Suppressor macrophage treated with lipopolysaccharide for 1 hour (primary cell): ENCODE measurements at regions not wholly inside any gene's neighbourhood (a gene's known extent, or its start where the extent isn't known, plus 50 kb on each side); places are given as distances from the start of the nearest gene placed in this dataset.

Experiments used
- DNase-seq, 3 donors: peaks; one replicate each; pipeline ENCODE4 v3.0.0-alpha.2; 2020 to 2022

GRCh38 chr1:25080294-25081209 lies 150.5 kb upstream of the RUNX3 start:
- peak; percentile 64 to 72 (median 66) for DNase-seq

DNA sequence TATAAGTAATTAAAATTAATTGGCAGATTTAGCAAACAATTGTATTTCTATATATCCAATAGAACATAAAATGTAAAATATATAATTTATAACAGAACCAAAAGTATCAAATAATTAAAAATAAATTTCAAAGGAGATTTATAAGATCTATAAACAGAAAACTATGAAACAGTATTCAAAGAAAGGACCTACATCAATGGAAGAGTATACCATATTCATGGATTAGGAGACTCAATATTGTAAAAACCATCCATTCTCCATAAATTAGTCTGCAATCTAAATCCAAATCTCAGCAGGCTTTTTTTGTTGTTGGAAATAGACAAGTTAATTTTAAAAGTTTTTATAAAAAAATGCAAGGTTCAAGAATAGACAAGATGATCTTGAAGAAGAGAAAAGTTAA lies 149.0 kb upstream of the RUNX3 start:
- DNase-seq = no peak

DNA sequence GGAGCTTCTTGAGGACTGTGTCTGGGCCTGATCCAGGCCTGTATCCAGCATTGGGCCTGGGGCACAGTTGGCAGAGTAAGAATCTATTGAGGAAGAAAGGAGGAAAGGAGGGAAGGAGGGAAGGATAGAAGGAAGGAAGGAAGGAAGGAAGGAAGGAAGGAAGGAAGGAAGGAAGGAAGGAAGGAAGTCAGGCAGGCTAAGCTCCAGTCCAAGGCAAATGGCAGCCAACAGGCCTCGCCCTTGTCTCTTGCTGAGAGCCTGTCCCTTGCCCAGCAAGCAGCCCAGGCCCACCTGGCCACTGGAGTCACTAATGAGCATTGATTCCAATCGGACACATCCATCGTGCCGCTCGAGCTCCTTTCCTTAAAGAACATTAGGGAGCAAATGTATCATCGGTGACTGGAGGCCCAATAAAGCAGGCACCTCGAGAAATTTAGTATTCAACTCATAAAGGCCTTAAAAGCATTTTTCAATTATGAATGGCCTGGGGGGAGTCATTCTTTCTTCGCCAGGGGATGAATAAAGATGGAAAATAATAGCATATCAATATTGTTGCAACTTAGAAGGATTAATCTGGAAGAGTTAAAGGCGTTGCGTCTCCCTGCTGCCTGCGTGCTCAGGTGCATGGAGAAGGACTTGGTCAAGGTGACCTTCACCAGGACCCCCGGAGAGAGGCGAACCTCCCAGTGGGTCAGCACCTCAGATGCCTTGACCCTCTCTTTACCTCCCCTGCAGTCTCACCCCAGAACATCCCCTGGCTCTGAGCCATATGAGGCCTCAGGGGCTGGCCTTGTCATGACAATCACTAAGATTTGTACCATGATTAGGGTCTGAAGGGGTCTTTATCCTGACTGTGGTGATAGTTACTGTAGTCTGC lies 144.5 kb upstream of the RUNX3 start:
- no peak for DNase-seq

DNA sequence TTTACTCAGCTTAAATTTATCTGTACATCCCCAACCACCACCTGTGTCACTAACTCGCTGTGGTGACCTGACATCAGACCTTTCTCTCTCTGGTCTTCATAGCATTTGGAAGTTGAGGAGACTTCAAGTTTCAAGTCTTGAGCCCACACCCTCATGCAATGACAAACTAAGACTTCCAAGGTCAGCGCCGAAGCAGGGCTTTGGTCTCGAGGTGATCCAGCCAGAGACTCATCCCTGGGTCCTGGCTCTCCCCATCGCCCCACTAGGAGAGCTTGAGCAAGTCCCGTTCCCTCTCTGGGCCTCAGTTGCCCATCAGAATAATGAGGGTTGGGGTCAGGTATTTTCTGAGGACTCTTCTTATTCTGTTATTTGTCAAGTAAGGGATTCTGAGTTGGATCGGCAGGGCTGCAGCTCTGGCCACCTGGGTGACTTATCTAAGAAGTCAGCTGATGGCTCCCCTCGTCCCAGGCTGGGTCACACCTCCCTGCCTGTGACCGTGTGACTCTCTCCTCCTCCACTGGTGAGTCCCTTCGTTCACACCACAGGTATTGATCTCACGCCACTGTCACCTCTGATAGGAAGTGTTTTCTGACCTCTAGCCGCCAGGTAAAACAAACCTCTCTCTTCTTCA lies 143.7 kb upstream of the RUNX3 start:
- no peak for DNase-seq

- no peak for DNase-seq
Measured at GRCh38 chr1:25072461-25072860, 142.4 kb upstream of the RUNX3 start.

DNA sequence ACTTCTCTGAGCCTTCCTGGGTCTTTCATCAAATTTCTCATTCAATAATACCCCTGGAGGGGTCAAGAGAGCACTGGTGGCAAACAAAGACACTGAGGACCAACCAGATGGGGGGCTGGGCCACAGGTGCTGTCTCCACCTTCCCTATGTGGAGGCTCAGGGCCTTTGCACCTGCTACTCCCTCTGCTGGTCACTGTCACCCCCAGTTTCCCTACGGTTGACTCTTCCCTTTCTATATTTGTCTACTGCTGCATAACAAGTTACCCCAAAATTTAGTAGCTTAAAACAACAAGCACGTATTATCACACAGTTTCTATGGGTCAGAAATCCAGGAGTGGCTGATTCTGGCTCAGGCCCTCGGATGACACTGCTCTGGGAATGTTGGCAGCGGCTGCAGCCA lies 138.8 kb upstream of the RUNX3 start:
- no peak for DNase-seq

- DNase-seq = no peak
Measured at GRCh38 chr1:25068316-25068715, 138.2 kb upstream of the RUNX3 start.

DNA sequence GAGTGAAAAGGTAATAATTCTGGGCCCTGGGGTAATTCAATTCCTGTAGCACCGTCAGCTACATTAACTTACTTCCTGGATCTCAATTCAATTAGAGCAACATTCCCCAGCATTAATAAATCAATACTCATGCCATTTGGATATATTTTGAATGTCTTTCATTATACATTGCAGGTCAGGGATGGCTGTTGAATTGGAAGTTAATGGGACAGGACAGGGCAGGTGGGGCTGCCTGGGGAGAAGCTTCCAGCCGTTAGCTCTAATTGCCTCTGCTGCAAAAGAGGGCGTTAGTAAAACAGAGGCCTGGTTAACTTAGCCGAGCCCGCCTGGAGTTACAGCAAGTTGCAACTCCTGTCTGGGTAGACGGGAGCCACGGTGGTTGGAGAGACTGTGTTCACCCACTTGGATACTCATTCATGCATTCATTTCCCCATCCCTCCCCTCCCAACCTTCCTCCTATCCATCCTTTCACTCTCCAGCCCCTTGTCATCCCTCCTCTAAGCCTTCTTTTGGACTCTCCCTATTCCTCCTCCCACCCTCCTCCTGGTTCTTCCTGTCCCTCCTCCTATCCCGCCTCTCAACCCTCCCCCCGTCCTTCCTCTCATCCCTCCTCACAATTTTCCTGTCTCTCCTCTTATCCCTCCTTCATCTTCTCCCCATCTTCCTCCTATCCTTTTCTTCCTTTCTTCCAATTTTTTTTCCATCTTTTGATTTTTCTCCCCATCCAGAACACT lies 137.6 kb upstream of the RUNX3 start:
- DNase-seq = no peak

DNA sequence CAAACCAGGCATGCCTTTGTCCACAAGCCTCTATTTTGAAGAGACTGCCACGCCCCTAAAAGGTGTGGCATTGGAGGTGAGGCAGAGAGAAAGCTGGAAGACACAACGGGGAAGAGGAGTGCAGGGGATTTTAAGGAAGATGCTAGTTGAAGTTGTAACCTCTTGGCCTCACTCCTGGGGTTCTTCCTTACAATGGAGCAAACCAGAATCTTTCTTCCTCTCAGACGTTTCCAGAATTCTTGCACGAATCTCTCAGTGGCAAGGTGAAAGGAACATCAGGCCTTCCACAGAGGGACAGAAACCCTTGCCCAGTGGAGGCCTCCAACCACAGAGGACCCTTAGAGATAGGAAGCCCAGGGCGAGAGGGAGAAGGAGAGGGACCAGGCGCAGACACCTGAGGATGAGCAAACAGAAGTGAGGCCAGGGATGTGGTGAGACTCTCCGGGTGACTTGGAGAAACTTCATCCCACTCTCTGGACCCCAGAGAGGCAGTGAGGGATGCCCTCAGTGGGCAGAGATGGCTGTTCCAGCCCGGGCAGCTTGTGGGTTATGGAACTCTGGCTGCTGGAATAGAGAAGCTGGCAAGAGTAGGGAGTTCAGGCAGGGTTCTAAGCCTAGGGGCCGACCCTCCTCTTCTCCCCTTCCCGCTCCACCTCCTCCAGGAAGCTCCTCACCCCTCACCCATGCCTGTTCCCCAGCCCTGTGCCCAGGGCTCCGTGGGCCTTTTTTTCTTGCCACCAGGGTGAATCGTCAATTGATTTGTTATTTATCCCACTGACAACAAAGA lies 136.8 kb upstream of the RUNX3 start:
- DNase-seq = no peak

DNA sequence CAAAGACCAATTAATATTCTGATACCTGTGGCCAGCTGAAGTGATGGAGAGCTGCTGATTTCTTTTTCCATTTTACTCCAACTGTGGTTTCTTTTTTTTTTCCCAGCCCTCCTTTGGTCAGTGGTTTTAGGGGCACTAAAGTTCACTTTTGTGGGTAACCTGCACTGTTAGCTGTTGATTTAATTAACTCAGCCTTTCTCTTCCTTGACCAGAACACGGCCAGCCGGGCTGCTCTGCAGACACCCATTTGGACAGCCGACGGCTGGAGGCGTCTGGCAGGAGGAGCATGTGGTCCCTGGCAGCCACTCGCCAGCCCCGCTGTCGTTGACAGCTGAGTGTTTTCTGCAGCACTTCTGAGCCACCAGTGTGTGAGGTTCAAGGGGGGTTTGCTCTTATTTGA lies 136.2 kb upstream of the RUNX3 start:
- DNase-seq = no peak

GRCh38 chr1:25065795-25066238 lies 135.7 kb upstream of the RUNX3 start:
- no peak for DNase-seq

- DNase-seq = no peak
Measured at GRCh38 chr1:25065321-25065721, 135.2 kb upstream of the RUNX3 start.

- DNase-seq = peak; percentile 50 to 61 (median 58)
Measured at GRCh38 chr1:25064465-25065240, 134.6 kb upstream of the RUNX3 start.

GRCh38 chr1:25063591-25064416 lies 133.7 kb upstream of the RUNX3 start:
- DNase-seq = no peak

GRCh38 chr1:25062621-25063255 lies 132.7 kb upstream of the RUNX3 start:
- DNase-seq = no peak

- DNase-seq = no peak
Measured at GRCh38 chr1:25061261-25061995, 131.4 kb upstream of the RUNX3 start.

- no peak for DNase-seq
Measured at GRCh38 chr1:25057188-25057587, 127.1 kb upstream of the RUNX3 start.

DNA sequence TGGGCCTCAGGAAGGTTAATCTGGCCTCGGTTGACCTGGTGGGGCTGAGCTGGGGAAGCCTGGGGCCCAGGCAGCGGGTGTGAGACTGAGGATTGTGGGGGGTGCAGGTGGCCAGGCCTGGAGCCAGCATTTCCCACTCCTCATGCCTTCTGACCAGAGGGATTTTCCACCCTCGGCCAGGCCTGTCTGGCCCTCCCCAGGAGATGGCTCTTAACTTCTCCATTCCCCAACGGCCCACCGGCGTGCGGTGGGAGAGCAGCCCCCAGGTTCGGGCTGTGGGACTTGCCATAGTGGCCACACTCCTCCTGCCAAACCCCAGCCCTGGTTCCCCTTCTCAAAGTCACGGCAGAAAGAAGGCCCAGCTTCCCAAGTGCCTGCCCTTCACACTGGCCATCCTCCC lies 126.5 kb upstream of the RUNX3 start:
- DNase-seq = no peak

DNA sequence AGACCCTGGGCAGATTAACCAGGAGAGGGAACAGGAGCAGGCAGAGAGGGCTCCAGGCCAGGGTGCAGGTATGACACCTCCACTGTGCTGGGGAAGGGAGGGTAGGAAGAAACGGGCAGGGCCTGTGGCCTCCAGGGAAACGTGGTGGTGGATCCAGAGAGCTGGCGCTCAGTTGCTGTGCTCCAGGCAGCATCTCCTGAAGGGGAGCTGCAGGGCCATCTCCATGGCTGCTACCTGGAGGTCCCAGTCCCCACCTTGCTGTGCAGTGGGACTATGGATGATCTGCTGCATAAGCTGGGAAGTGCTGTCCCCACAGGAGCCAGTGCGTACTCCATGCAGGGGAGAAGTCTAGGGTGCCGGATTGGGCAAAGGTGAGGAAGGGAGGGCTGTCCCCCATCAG lies 125.9 kb upstream of the RUNX3 start:
- no peak for DNase-seq
